PC-3 (cell line): ENCODE measurements at regions not wholly inside any gene's neighbourhood (a gene's known extent, or its start where the extent isn't known, plus 50 kb on each side); places are given as distances from the start of the nearest gene placed in this dataset.

ENCODE experiments used
- EZH2 ChIP-seq: fragments of 300-600 bp; sonication (generic); IDR thresholded peaks from one replicate; pipeline ENCODE4 v1.6.1; 2017; ENCODE audit warnings: antibody characterized with exemption, mild to moderate bottlenecking, low read length; ENCODE audit not compliant: unreplicated experiment
- TF ChIP-seq, protein P1 (sequence below): fragments of 300-600 bp; sonication (generic); conservative IDR thresholded peaks from 2 replicates; pipeline ENCODE4 v1.5.1; 2017; ENCODE audit warnings: antibody characterized with exemption, low read depth, mild to moderate bottlenecking, low read length

DNA sequence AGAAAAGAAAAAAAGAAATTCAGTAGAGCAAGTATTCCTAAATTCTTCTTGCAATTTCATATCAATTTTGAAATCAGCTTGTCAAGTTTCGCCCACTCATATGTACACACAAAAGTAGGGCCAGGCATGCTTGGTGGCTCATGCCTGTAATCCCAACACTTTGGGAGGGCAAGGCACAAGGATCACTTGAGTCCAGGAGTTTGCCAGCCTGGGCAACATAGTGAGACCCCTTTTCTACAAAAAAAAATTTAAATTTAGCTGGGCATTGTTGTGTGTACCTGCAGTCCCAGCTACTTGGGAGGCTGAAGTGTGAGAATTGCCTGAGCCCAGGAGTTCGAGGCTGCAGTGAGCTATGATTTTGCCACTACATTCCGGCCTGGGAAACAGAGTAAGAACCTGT lies 65.4 kb downstream of the MRPL32 start:
- TF ChIP-seq, protein P1, sequence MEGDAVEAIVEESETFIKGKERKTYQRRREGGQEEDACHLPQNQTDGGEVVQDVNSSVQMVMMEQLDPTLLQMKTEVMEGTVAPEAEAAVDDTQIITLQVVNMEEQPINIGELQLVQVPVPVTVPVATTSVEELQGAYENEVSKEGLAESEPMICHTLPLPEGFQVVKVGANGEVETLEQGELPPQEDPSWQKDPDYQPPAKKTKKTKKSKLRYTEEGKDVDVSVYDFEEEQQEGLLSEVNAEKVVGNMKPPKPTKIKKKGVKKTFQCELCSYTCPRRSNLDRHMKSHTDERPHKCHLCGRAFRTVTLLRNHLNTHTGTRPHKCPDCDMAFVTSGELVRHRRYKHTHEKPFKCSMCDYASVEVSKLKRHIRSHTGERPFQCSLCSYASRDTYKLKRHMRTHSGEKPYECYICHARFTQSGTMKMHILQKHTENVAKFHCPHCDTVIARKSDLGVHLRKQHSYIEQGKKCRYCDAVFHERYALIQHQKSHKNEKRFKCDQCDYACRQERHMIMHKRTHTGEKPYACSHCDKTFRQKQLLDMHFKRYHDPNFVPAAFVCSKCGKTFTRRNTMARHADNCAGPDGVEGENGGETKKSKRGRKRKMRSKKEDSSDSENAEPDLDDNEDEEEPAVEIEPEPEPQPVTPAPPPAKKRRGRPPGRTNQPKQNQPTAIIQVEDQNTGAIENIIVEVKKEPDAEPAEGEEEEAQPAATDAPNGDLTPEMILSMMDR = no peak
- TF ChIP-seq EZH2 = no peak
